PFSK-1 (cell line): ENCODE measurements at regions not wholly inside any gene's neighbourhood (a gene's known extent, or its start where the extent isn't known, plus 50 kb on each side); places are given as distances from the start of the nearest gene placed in this dataset.

ENCODE experiments used
- FOXP2 ChIP-seq: optimal IDR thresholded peaks from 2 replicates; pipeline ENCODE3; 2011; ENCODE audit warnings: borderline replicate concordance, control low read depth, inconsistent platforms; ENCODE audit not compliant: insufficient read depth; ENCODE audit errors: extremely low read length, extremely low read depth
- POLR2AphosphoS5 ChIP-seq: IDR thresholded peaks from 2 replicates; pipeline ENCODE4 v1.6.1; 2012; ENCODE audit warnings: low read depth, mild to moderate bottlenecking, control low read depth, low read length, moderate library complexity
- REST ChIP-seq, 2 experiments: IDR thresholded peaks; 2 replicates each; pipeline versions ENCODE4 v1.6.1 to v1.8.0; 2011 to 2012; ENCODE audit warnings: low read depth in 2 of 2, low read length in 2 of 2, control low read depth in 1 of 2, inconsistent platforms in 1 of 2, mild to moderate bottlenecking in 1 of 2, moderate library complexity in 1 of 2; ENCODE audit not compliant: insufficient read depth in 1 of 2
- SIN3A ChIP-seq: IDR thresholded peaks from 2 replicates; pipeline ENCODE4 v1.6.1; 2012; ENCODE audit warnings: mild to moderate bottlenecking, low read length, moderate library complexity, borderline replicate concordance; ENCODE audit not compliant: insufficient read depth
- TAF1 ChIP-seq: IDR thresholded peaks from 2 replicates; pipeline ENCODE4 v1.6.1; 2012; ENCODE audit warnings: low read length, control low read depth, borderline replicate concordance; ENCODE audit not compliant: insufficient read depth

GRCh38 chr11:29260939-29261705 is 755.7 kb downstream of the KCNA4 start:
- TF ChIP-seq FOXP2 (no peak), SIN3A (no peak), REST (IDR thresholded peaks at IDR 0.05; ENCODE audit: insufficient read depth in 1 of 2, low read depth in 2 of 2, low read length in 2 of 2) (no peak), POLR2AphosphoS5 (no peak), TAF1 (no peak)

GRCh38 chr11:29258411-29258810 is 758.4 kb downstream of the KCNA4 start:
- TF ChIP-seq REST (IDR thresholded peaks at IDR 0.05; ENCODE audit: insufficient read depth in 1 of 2, low read depth in 2 of 2, low read length in 2 of 2) (no peak), SIN3A (no peak), FOXP2 (no peak), TAF1 (no peak), POLR2AphosphoS5 (no peak)

GRCh38 chr11:29256580-29256979 is 760.2 kb downstream of the KCNA4 start:
- no peak for TF ChIP-seq FOXP2
- TF ChIP-seq REST (IDR thresholded peaks at IDR 0.05; ENCODE audit: insufficient read depth in 1 of 2, low read depth in 2 of 2, low read length in 2 of 2): no peak
- no peak for TF ChIP-seq TAF1
- no peak for TF ChIP-seq SIN3A
- no peak for TF ChIP-seq POLR2AphosphoS5

- TF ChIP-seq FOXP2 (no peak), SIN3A (no peak), REST (IDR thresholded peaks at IDR 0.05; ENCODE audit: insufficient read depth in 1 of 2, low read depth in 2 of 2, low read length in 2 of 2) (no peak), POLR2AphosphoS5 (no peak), TAF1 (no peak)
Measured at GRCh38 chr11:29255401-29255800, 761.4 kb downstream of the KCNA4 start.
